SK-N-SH (cell line): ENCODE measurements at regions not wholly inside any gene's neighbourhood (a gene's known extent, or its start where the extent isn't known, plus 50 kb on each side); places are given as distances from the start of the nearest gene placed in this dataset.

ENCODE experiments used
- CHD2 ChIP-seq: fragments of 150-350 bp; IDR thresholded peaks from 2 replicates; pipeline ENCODE4 v1.6.1; 2018; ENCODE audit warnings: low read length; ENCODE audit not compliant: partially characterized antibody
- CTCF ChIP-seq: fragments of 200-600 bp; sonication (generic); IDR thresholded peaks from 2 replicates; pipeline ENCODE4 v1.6.1; 2017; ENCODE audit warnings: antibody characterized with exemption, mild to moderate bottlenecking, moderate library complexity
- EZH2phosphoT487 ChIP-seq: fragments of 200-600 bp; sonication (generic); IDR thresholded peaks from 2 replicates; pipeline ENCODE4 v1.6.1; 2017; ENCODE audit warnings: low read depth, mixed run types, mild to moderate bottlenecking, antibody characterized with exemption, moderate library complexity, borderline replicate concordance
- GABPA ChIP-seq: IDR thresholded peaks from 2 replicates; pipeline ENCODE4 v1.4.0; 2012; ENCODE audit warnings: low read depth, mild to moderate bottlenecking
- MEF2A ChIP-seq: IDR thresholded peaks from 2 replicates; pipeline ENCODE4 v1.4.0; 2012; ENCODE audit warnings: low read depth, borderline replicate concordance
- NRF1 ChIP-seq: IDR thresholded peaks from 2 replicates; pipeline ENCODE4 v1.6.1; 2012; ENCODE audit warnings: low read depth, mild to moderate bottlenecking, low read length
- POLR2AphosphoS5 ChIP-seq: IDR thresholded peaks from 2 replicates; pipeline ENCODE4 v1.6.1; 2012; ENCODE audit warnings: low read depth, low read length
- RAD21 ChIP-seq: IDR thresholded peaks from 2 replicates; pipeline ENCODE4 v1.6.1; 2012; ENCODE audit warnings: mild to moderate bottlenecking, low read length
- RCOR1 ChIP-seq: fragments of 150-350 bp; IDR thresholded peaks from 2 replicates; pipeline ENCODE4 v1.6.1; 2017; ENCODE audit warnings: antibody characterized with exemption, low read length
- REST ChIP-seq: IDR thresholded peaks from 2 replicates; pipeline ENCODE4 v1.6.1; 2012; ENCODE audit warnings: mild to moderate bottlenecking, low read depth, low read length, moderate library complexity
- RFX5 ChIP-seq: IDR thresholded peaks from 2 replicates; pipeline ENCODE4 v1.6.1; 2012; ENCODE audit warnings: mild to moderate bottlenecking, improper control_type of control experiment, low read length
- SIN3A ChIP-seq: IDR thresholded peaks from 2 replicates; pipeline ENCODE4 v1.6.1; 2012; ENCODE audit warnings: low read depth, mild to moderate bottlenecking, low read length, moderate library complexity, borderline replicate concordance
- TAF1 ChIP-seq: IDR thresholded peaks from 2 replicates; pipeline ENCODE4 v1.6.1; 2012; ENCODE audit warnings: low read depth, mild to moderate bottlenecking, low read length, moderate library complexity, borderline replicate concordance
- USF2 ChIP-seq: fragments of 150-350 bp; IDR thresholded peaks from 2 replicates; pipeline ENCODE4 v1.6.1; 2017; ENCODE audit warnings: antibody characterized with exemption, low read length, low read depth, borderline replicate concordance

- TF ChIP-seq CTCF (no peak), POLR2AphosphoS5 (no peak), RCOR1 (no peak), RFX5 (no peak), EZH2phosphoT487 (no peak), TAF1 (no peak), REST (no peak), MEF2A (no peak), CHD2 (no peak), SIN3A (no peak), USF2 (no peak), RAD21 (no peak), GABPA (no peak), NRF1 (no peak)
Observed at GRCh38 chr1:80891871-80892270, 908.9 kb upstream of the ADGRL2 start.
